A673 (cell line): ENCODE measurements at regions not wholly inside any gene's neighbourhood (a gene's known extent, or its start where the extent isn't known, plus 50 kb on each side); places are given as distances from the start of the nearest gene placed in this dataset.

Experiments used
- BruUV-seq: library from RNA; stranded (reverse); fragments of 400-500 nt; replicated peaks from 2 replicates; lab custom pipeline; 2021; lab: Mats Ljungman, UMichigan
- CTCF ChIA-PET: fragments of 300-600 bp; sonication (Branson Sonifier 250); formaldehyde crosslinking; loops from one replicate; lab custom pipeline; 2022; ENCODE audit warnings: antibody characterized with exemption; lab: Charles Lee
- POLR2A ChIA-PET: fragments of 300-600 bp; sonication (Branson Sonifier 250); formaldehyde crosslinking; loops from one replicate; lab custom pipeline; 2022; ENCODE audit warnings: antibody characterized with exemption; ENCODE audit not compliant: low non-redundant PET; lab: Charles Lee
- DNase-seq: peaks from one replicate; pipeline ENCODE4 v3.0.0-alpha.2; 2015; ENCODE audit warnings: low spot score
- H3K27ac ChIP-seq: fragments of 200-600 bp; sonication (generic); 2 replicates; pipeline ENCODE4 v1.5.1; 2016; ENCODE audit warnings: mixed run types, low read depth, mild to moderate bottlenecking, mixed read lengths, antibody characterized with exemption, low read length; ENCODE audit not compliant: poor library complexity, severe bottlenecking
- H3K27me3 ChIP-seq: fragments of 200-600 bp; sonication (generic); replicated peaks from 2 replicates; pipeline ENCODE4 v1.6.1; 2017; ENCODE audit warnings: mixed run types, low read depth, mild to moderate bottlenecking, mixed read lengths, antibody characterized with exemption, low read length; ENCODE audit not compliant: insufficient read depth, poor library complexity
- H3K36me3 ChIP-seq: fragments of 200-600 bp; sonication (generic); 2 replicates; pipeline ENCODE4 v1.6.1; 2016; ENCODE audit warnings: mixed run types, mild to moderate bottlenecking, mixed read lengths, antibody characterized with exemption, low read length; ENCODE audit not compliant: insufficient read depth, poor library complexity, severe bottlenecking
- H3K4me1 ChIP-seq: fragments of 200-600 bp; sonication (generic); 2 replicates; pipeline ENCODE4 v1.6.1; 2017; ENCODE audit warnings: mixed run types, mild to moderate bottlenecking, mixed read lengths, antibody characterized with exemption, low read length; ENCODE audit not compliant: insufficient read depth, poor library complexity, severe bottlenecking
- H3K4me3 ChIP-seq: fragments of 200-600 bp; sonication (generic); 2 replicates; pipeline ENCODE4 v1.5.1; 2016; ENCODE audit warnings: low read depth, mixed run types, mild to moderate bottlenecking, mixed read lengths, low read length; ENCODE audit not compliant: poor library complexity, severe bottlenecking
- H3K9me3 ChIP-seq: fragments of 200-600 bp; sonication (generic); 2 replicates; pipeline ENCODE4 v1.6.1; 2016; ENCODE audit warnings: mixed run types, low read depth, mild to moderate bottlenecking, mixed read lengths, antibody characterized with exemption, low read length; ENCODE audit not compliant: poor library complexity, severe bottlenecking
- EZH2 ChIP-seq: fragments of 200-600 bp; sonication (generic); IDR thresholded peaks from 2 replicates; pipeline ENCODE4 v1.6.1; 2017; ENCODE audit warnings: borderline replicate concordance, low read depth, mild to moderate bottlenecking, mixed read lengths, antibody characterized with exemption, low read length; ENCODE audit not compliant: poor library complexity, severe bottlenecking
- intact Hi-C: fragments of 100-400 bp; cut with micrococcal nuclease; formaldehyde crosslinking; loops from one replicate; pipeline ENCODE4 v1.10.0; 2022; ENCODE audit not compliant: unreplicated experiment
- TF ChIP-seq, protein P1 (sequence below): fragments of 300-800, 200-600 bp; sonication (generic); conservative IDR thresholded peaks from 2 replicates; pipeline ENCODE4 v1.5.1; 2017; ENCODE audit warnings: low read depth, mild to moderate bottlenecking, antibody characterized with exemption, low read length, moderate library complexity, mixed read lengths

DNA sequence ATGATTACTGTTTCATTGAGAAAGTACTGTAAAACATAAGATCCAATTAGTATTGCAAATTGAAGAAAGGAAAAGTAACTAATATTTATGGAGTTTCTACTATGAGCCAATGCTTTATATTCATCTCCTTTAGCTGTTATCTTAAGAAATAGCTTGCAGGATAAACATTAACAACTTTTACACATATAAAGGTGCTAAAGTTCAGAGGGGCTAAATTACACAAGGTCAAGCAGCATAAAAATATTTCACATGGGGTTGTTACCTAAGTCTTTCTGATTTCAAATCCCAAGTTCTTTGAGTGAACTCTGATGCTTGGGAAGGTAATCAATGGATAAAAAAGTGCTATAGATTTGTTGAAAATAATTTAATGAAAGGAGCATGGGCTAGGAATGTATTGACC, 765.5 kb downstream of the CDH8 start:
- no peaks in the 10 kb centered on the region for H3K9me3 ChIP-seq
- H3K4me1 ChIP-seq, result peaks cover 7% of the 10 kb centered on the region
- H3K27ac ChIP-seq, result no peak overlapping the region
- no peak for DNase-seq
- no TSS peak for BruUV-seq
- intact Hi-C loops, result no loop called here
- TF ChIP-seq, protein P1, sequence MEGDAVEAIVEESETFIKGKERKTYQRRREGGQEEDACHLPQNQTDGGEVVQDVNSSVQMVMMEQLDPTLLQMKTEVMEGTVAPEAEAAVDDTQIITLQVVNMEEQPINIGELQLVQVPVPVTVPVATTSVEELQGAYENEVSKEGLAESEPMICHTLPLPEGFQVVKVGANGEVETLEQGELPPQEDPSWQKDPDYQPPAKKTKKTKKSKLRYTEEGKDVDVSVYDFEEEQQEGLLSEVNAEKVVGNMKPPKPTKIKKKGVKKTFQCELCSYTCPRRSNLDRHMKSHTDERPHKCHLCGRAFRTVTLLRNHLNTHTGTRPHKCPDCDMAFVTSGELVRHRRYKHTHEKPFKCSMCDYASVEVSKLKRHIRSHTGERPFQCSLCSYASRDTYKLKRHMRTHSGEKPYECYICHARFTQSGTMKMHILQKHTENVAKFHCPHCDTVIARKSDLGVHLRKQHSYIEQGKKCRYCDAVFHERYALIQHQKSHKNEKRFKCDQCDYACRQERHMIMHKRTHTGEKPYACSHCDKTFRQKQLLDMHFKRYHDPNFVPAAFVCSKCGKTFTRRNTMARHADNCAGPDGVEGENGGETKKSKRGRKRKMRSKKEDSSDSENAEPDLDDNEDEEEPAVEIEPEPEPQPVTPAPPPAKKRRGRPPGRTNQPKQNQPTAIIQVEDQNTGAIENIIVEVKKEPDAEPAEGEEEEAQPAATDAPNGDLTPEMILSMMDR, result no peak
- TF ChIP-seq EZH2, result no peak
- no peaks in the 10 kb centered on the region for H3K27me3 ChIP-seq
- H3K4me3 ChIP-seq, result no peak overlapping the region
- ChIA-PET POLR2A (no interaction called here), CTCF (interaction anchor here (0.5 kb wide), 1 partner anchor 404 kb away, joined by 11 read pairs; no protein-coding TSS in a partner anchor)
- H3K36me3 ChIP-seq, result no peaks in the 10 kb centered on the region

DNA sequence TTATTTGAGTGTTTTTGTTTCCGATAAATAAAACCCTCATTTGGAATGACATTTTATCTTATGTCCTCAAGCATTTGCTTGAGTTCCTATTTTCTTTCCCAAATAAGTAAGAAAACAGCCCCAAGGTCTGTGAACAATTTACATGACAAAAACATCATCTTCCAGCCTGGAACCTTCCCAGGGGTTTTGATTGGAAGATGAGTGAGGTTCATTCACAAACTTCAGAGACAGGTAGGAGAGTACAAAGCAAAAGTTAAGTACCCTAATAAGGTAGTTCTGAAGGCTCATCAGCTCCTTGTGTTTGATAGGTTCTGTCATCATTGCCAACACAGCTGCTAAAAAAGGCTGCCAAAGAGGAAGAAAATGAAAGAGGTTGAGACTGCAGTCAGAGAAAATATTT, 772.8 kb downstream of the CDH8 start:
- DNase-seq, result no peak
- Histone ChIP-seq H3K36me3 (no peaks in the 10 kb centered on the region), H3K4me3 (no peak overlapping the region), H3K27ac (no peak overlapping the region), H3K9me3 (no peaks in the 10 kb centered on the region), H3K27me3 (no peaks in the 10 kb centered on the region), H3K4me1 (no peaks in the 10 kb centered on the region)
- ChIA-PET POLR2A (no interaction called here), CTCF (no interaction called here)
- TF ChIP-seq, protein P1, result no peak
- TF ChIP-seq EZH2, result no peak
- BruUV-seq, result no TSS peak
- intact Hi-C loops, result no loop called here

DNA sequence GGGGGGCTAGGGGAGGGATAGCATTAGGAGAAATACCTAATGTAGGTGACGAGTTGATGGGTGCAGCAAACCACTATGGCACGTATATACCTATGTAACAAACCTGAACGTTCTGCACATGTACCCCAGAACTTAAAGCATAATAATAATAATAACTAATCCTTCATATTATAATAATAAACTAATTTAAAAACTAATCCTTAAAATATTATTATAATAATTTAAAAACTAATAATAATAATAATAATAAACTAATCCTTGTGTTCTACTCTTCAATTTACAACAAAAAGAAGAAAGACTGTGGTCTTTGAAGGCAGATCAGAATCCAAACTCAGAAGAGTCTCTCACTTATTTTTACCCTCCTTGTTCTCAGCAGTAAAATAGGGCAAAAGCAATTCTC, 774.9 kb downstream of the CDH8 start:
- Histone ChIP-seq H3K36me3 (no peaks in the 10 kb centered on the region), H3K9me3 (no peaks in the 10 kb centered on the region), H3K4me3 (no peak overlapping the region), H3K4me1 (no peaks in the 10 kb centered on the region), H3K27me3 (no peaks in the 10 kb centered on the region), H3K27ac (no peak overlapping the region)
- ChIA-PET CTCF (no interaction called here), POLR2A (no interaction called here)
- no peak for DNase-seq
- no TSS peak for BruUV-seq
- no peak for TF ChIP-seq EZH2
- TF ChIP-seq, protein P1, result no peak
- intact Hi-C loops, result no loop called here
